ENCODE measurements at regions not wholly inside any gene's neighbourhood (a gene's known extent, or its start where the extent isn't known, plus 50 kb on each side); places are given as distances from the start of the nearest gene placed in this dataset.
"Not testable (repeated sequence)": the region's sequence is repeated elsewhere in the genome, so short reads cannot be mapped to it uniquely, and the experiment has no call there.

- ATAC-seq (peak in 1 of 8 donors; percentile 13), DNase-seq (no peak)
- Histone ChIP-seq H3K4me3 (no peak overlapping the region), H3K27me3 (peaks cover 0 to 20% (median 9%) of the 10 kb centered on the region in 7 donors), H3K36me3 (no peaks in the 10 kb centered on the region), H3K4me1 (no peaks in the 10 kb centered on the region), H3K27ac (no peak overlapping the region), H3K9me3 (peaks cover 0 to 5% (median 0%) of the 10 kb centered on the region in 11 donors)
- no peak for TF ChIP-seq CTCF (IDR thresholded peaks at IDR 0.05)
- intact Hi-C loops (cut with DNase I), result no loop called here
- 86% methylated on average over 15 of the region's 15 CpGs for WGBS, 2 donors
Measured at GRCh38 chr12:131365821-131366260, 345.0 kb upstream of the SFSWAP start.

GRCh38 chr12:131366261-131366871, 344.5 kb upstream of the SFSWAP start:
- no peak overlapping the region for H3K4me3 ChIP-seq
- H3K36me3 ChIP-seq, result no peaks in the 10 kb centered on the region
- H3K27ac ChIP-seq, result no peak overlapping the region
- intact Hi-C loops (cut with DNase I), result no loop called here
- DNase-seq (no peak), ATAC-seq (peak in 1 of 8 donors; percentile 13)
- no peak for TF ChIP-seq CTCF (IDR thresholded peaks at IDR 0.05)
- peaks cover 0 to 5% (median 0%) of the 10 kb centered on the region in 11 donors for H3K9me3 ChIP-seq
- H3K27me3 ChIP-seq, result peaks cover 0 to 20% (median 9%) of the 10 kb centered on the region in 7 donors
- WGBS, 2 donors, result 70 to 74% methylated on average over 11 of the region's 11 CpGs
- no peaks in the 10 kb centered on the region for H3K4me1 ChIP-seq

- ATAC-seq; DNase-seq; H3K36me3 ChIP-seq; H3K4me1 ChIP-seq; intact Hi-C loops (cut with DNase I); H3K9me3 ChIP-seq; H3K27ac ChIP-seq; H3K4me3 ChIP-seq: not testable (repeated sequence)
- H3K27me3 ChIP-seq, result peaks cover 0 to 20% (median 9%) of the 10 kb centered on the region in 7 donors
- WGBS, 2 donors, result 81 to 89% methylated on average over 21 to 27 of the region's 27 CpGs
Measured at GRCh38 chr12:131367067-131367982, 343.6 kb upstream of the SFSWAP start.

- intact Hi-C loops (cut with DNase I), result no loop called here
- DNase-seq (no peak), ATAC-seq (peak in 1 of 8 donors; percentile 19)
- WGBS, 2 donors, result 68 to 74% methylated on average over 12 of the region's 12 CpGs
- Histone ChIP-seq H3K4me1 (no peaks in the 10 kb centered on the region), H3K27me3 (peaks cover 0 to 19% (median 9%) of the 10 kb centered on the region in 7 donors), H3K36me3 (no peaks in the 10 kb centered on the region), H3K27ac (no peak overlapping the region), H3K9me3 (no peaks in the 10 kb centered on the region), H3K4me3 (no peak overlapping the region)
- no peak for TF ChIP-seq CTCF (IDR thresholded peaks at IDR 0.05)
Measured at GRCh38 chr12:131367983-131368667, 342.8 kb upstream of the SFSWAP start.
